T-helper 2 cell treated with Interferon-gamma antibody and Interleukin-4, amounts not matched to agents 5 μg/mL and 100 μg/mL, for 36 hours (primary cell): ENCODE measurements at regions not wholly inside any gene's neighbourhood (a gene's known extent, or its start where the extent isn't known, plus 50 kb on each side); places are given as distances from the start of the nearest gene placed in this dataset.

Source experiments
- DNase-seq: peaks from one replicate; pipeline ENCODE4 v3.0.0; 2021; ENCODE audit warnings: low spot score
- H3K27ac Mint-ChIP-seq: one replicate; pipeline ENCODE4 v1.8.0; 2021; ENCODE audit warnings: mild to moderate bottlenecking, mixed read lengths
- H3K27me3 Mint-ChIP-seq: one replicate; pipeline ENCODE4 v1.8.0; 2021; ENCODE audit warnings: low read depth, mixed read lengths
- H3K36me3 Mint-ChIP-seq: one replicate; pipeline ENCODE4 v1.8.0; 2021; ENCODE audit warnings: low read depth, mixed read lengths
- H3K4me1 Mint-ChIP-seq: one replicate; pipeline ENCODE4 v1.8.0; 2021; ENCODE audit warnings: low read depth, mixed read lengths
- H3K4me3 Mint-ChIP-seq: one replicate; pipeline ENCODE4 v1.8.0; 2022; ENCODE audit warnings: mild to moderate bottlenecking, moderate library complexity, mixed read lengths
- H3K9me3 Mint-ChIP-seq: one replicate; pipeline ENCODE4 v1.8.0; 2021; ENCODE audit warnings: mixed read lengths

GRCh38 chr6:81822568-81822967 lies 70.1 kb upstream of the TENT5A start:
- H3K4me1 Mint-ChIP-seq, result peaks cover 13% of the 10 kb centered on the region
- H3K4me3 Mint-ChIP-seq, result no peak overlapping the region
- H3K27ac Mint-ChIP-seq, result no peak overlapping the region
- no peak for DNase-seq
- peaks cover 6% of the 10 kb centered on the region for H3K27me3 Mint-ChIP-seq
- no peaks in the 10 kb centered on the region for H3K9me3 Mint-ChIP-seq
- no peaks in the 10 kb centered on the region for H3K36me3 Mint-ChIP-seq

GRCh38 chr6:81821449-81821848 lies 69.0 kb upstream of the TENT5A start:
- DNase-seq, result no peak
- Mint-ChIP-seq H3K4me3 (no peak overlapping the region), H3K27ac (no peak overlapping the region), H3K4me1 (peaks cover 13% of the 10 kb centered on the region), H3K9me3 (no peaks in the 10 kb centered on the region), H3K27me3 (peaks cover 6% of the 10 kb centered on the region), H3K36me3 (no peaks in the 10 kb centered on the region)

- H3K27me3 Mint-ChIP-seq, result peaks cover 6% of the 10 kb centered on the region
- DNase-seq, result no peak
- no peak overlapping the region for H3K27ac Mint-ChIP-seq
- H3K4me1 Mint-ChIP-seq, result peaks cover 13% of the 10 kb centered on the region
- no peaks in the 10 kb centered on the region for H3K36me3 Mint-ChIP-seq
- no peak overlapping the region for H3K4me3 Mint-ChIP-seq
- H3K9me3 Mint-ChIP-seq, result no peaks in the 10 kb centered on the region
These were observed 68.5 kb upstream of the TENT5A start for GRCh38 chr6:81820980-81821379.

- no peak overlapping the region for H3K4me3 Mint-ChIP-seq
- H3K9me3 Mint-ChIP-seq, result no peaks in the 10 kb centered on the region
- H3K4me1 Mint-ChIP-seq, result peaks cover 13% of the 10 kb centered on the region
- H3K27ac Mint-ChIP-seq, result no peak overlapping the region
- no peaks in the 10 kb centered on the region for H3K36me3 Mint-ChIP-seq
- DNase-seq, result no peak
- peaks cover 2% of the 10 kb centered on the region for H3K27me3 Mint-ChIP-seq
These were observed 67.9 kb upstream of the TENT5A start for GRCh38 chr6:81820422-81820821.

- Mint-ChIP-seq H3K36me3 (no peaks in the 10 kb centered on the region), H3K4me1 (peaks cover 13% of the 10 kb centered on the region), H3K9me3 (no peaks in the 10 kb centered on the region), H3K27ac (no peak overlapping the region), H3K4me3 (no peak overlapping the region), H3K27me3 (peaks cover 2% of the 10 kb centered on the region)
- no peak for DNase-seq
These were observed 67.3 kb upstream of the TENT5A start for GRCh38 chr6:81819767-81820166.

- no peaks in the 10 kb centered on the region for H3K9me3 Mint-ChIP-seq
- no peak overlapping the region for H3K4me3 Mint-ChIP-seq
- H3K27me3 Mint-ChIP-seq, result peaks cover 2% of the 10 kb centered on the region
- no peak overlapping the region for H3K27ac Mint-ChIP-seq
- H3K36me3 Mint-ChIP-seq, result no peaks in the 10 kb centered on the region
- no peak for DNase-seq
- peaks cover 13% of the 10 kb centered on the region for H3K4me1 Mint-ChIP-seq
These were observed 66.5 kb upstream of the TENT5A start for GRCh38 chr6:81818901-81819361.

GRCh38 chr6:81816380-81816779 lies 63.9 kb upstream of the TENT5A start:
- no peak overlapping the region for H3K27ac Mint-ChIP-seq
- no peaks in the 10 kb centered on the region for H3K36me3 Mint-ChIP-seq
- no peak for DNase-seq
- no peak overlapping the region for H3K4me3 Mint-ChIP-seq
- H3K4me1 Mint-ChIP-seq, result peaks cover 20% of the 10 kb centered on the region
- H3K27me3 Mint-ChIP-seq, result peaks cover 16% of the 10 kb centered on the region
- no peaks in the 10 kb centered on the region for H3K9me3 Mint-ChIP-seq

GRCh38 chr6:81814370-81815076 lies 62.0 kb upstream of the TENT5A start:
- H3K27me3 Mint-ChIP-seq, result peaks cover 20% of the 10 kb centered on the region
- no peak overlapping the region for H3K4me3 Mint-ChIP-seq
- no peaks in the 10 kb centered on the region for H3K9me3 Mint-ChIP-seq
- H3K27ac Mint-ChIP-seq, result no peak overlapping the region
- H3K4me1 Mint-ChIP-seq, result peaks cover 13% of the 10 kb centered on the region
- H3K36me3 Mint-ChIP-seq, result no peaks in the 10 kb centered on the region
- DNase-seq, result no peak

GRCh38 chr6:81813305-81813704 lies 60.8 kb upstream of the TENT5A start:
- Mint-ChIP-seq H3K36me3 (no peaks in the 10 kb centered on the region), H3K4me1 (peaks cover 13% of the 10 kb centered on the region), H3K27ac (no peak overlapping the region), H3K27me3 (peaks cover 26% of the 10 kb centered on the region), H3K9me3 (no peaks in the 10 kb centered on the region), H3K4me3 (no peak overlapping the region)
- no peak for DNase-seq

GRCh38 chr6:81812401-81812800 lies 59.9 kb upstream of the TENT5A start:
- Mint-ChIP-seq H3K27ac (no peak overlapping the region), H3K27me3 (peaks cover 29% of the 10 kb centered on the region), H3K4me1 (peaks cover 13% of the 10 kb centered on the region), H3K4me3 (peak overlapping the region; percentile 54), H3K9me3 (no peaks in the 10 kb centered on the region), H3K36me3 (no peaks in the 10 kb centered on the region)
- no peak for DNase-seq

- H3K4me1 Mint-ChIP-seq, result peaks cover 13% of the 10 kb centered on the region
- no peak overlapping the region for H3K4me3 Mint-ChIP-seq
- H3K36me3 Mint-ChIP-seq, result no peaks in the 10 kb centered on the region
These were observed 56.5 kb upstream of the TENT5A start for GRCh38 chr6:81808851-81809570.

GRCh38 chr6:81806793-81807565 lies 54.5 kb upstream of the TENT5A start:
- Mint-ChIP-seq H3K9me3 (no peaks in the 10 kb centered on the region), H3K27ac (no peak overlapping the region), H3K36me3 (no peaks in the 10 kb centered on the region), H3K27me3 (peaks cover 23% of the 10 kb centered on the region), H3K4me1 (peaks cover 8% of the 10 kb centered on the region), H3K4me3 (no peak overlapping the region)
- no peak for DNase-seq

More at GRCh38 chr6:81808851-81809570, 56.5 kb upstream of the TENT5A start:
- peaks cover 29% of the 10 kb centered on the region for H3K27me3 Mint-ChIP-seq
- no peaks in the 10 kb centered on the region for H3K9me3 Mint-ChIP-seq
- H3K27ac Mint-ChIP-seq, result no peak overlapping the region
- DNase-seq, result no peak

- no peak overlapping the region for H3K4me3 Mint-ChIP-seq
These were observed 49.9 kb upstream of the TENT5A start for GRCh38 chr6:81802356-81802755.

More at GRCh38 chr6:81802356-81802755, 49.9 kb upstream of the TENT5A start:
- no peak for DNase-seq
- no peaks in the 10 kb centered on the region for H3K4me1 Mint-ChIP-seq
- H3K36me3 Mint-ChIP-seq, result no peaks in the 10 kb centered on the region
- peaks cover 5% of the 10 kb centered on the region for H3K27me3 Mint-ChIP-seq
- H3K9me3 Mint-ChIP-seq, result no peaks in the 10 kb centered on the region
- no peak overlapping the region for H3K27ac Mint-ChIP-seq
